ENCODE measurements at regions not wholly inside any gene's neighbourhood (a gene's known extent, or its start where the extent isn't known, plus 50 kb on each side); places are given as distances from the start of the nearest gene placed in this dataset.

DNA sequence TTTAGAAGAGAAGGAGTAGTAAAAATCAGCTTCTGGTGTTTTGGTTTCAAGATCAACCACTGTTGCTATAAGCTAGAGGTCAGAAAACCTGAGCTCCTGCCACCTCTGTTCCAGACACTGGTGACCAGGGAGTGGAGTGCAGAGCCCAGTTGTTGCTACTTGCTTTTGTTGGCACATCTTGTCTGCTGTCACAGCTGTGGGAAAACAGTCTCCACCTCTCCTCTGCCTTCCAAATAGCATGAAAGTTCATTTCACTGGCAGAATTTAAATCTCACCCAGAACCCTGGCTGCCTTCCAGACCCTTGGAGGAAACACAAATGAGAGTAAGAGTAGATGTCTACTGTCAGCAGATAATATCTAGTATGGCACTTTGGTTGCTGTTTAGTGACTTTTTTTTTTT lies 297.5 kb upstream of the KLF3 start:
- ChIA-PET POLR2A (ENCODE audit: partially characterized antibody) (no interaction called here), CTCF (ENCODE audit: partially characterized antibody) (no interaction called here)
- Histone ChIP-seq H2BK12ac (ENCODE audit: low read depth, low read length) (no peak overlapping the region), H4K8ac (ENCODE audit: extremely low read depth, insufficient read depth, low read length) (no peak overlapping the region), H4K5ac (ENCODE audit: insufficient read length, low read depth, low read length) (no peak overlapping the region), H3K23me2 (ENCODE audit: low read depth, low read length) (no peaks in the 10 kb centered on the region), H3K36me3 (ENCODE audit: control insufficient read depth in 2 of 4, insufficient read depth in 4 of 4, low read length in 3 of 4) (no peaks in the 10 kb centered on the region), H3K23ac (ENCODE audit: insufficient read length) (no peak overlapping the region), H2BK5ac (ENCODE audit: low read depth, low read length) (no peak overlapping the region), H3K79me1 (ENCODE audit: low read depth, low read length) (no peaks in the 10 kb centered on the region), H4K91ac (replicated peaks; ENCODE audit: insufficient read length, low read length) (no peak overlapping the region), H3K18ac (ENCODE audit: extremely low read depth, low read length) (no peak overlapping the region), H2AFZ (ENCODE audit: low read length) (no peak overlapping the region), H2BK20ac (ENCODE audit: low read length) (no peak overlapping the region), H3K4me1 (replicated peaks in 1 of 4; ENCODE audit: control insufficient read depth in 3 of 4, insufficient read depth in 4 of 4, low read length in 3 of 4) (no peaks in the 10 kb centered on the region), H3K4me3 (ENCODE audit: extremely low read depth in 1 of 4, insufficient read depth in 2 of 4, low read depth in 3 of 4, low read length in 4 of 4) (no peak overlapping the region), H3K9ac (replicated peaks in 1 of 4; ENCODE audit: extremely low read depth in 1 of 4, low read depth in 3 of 4, low read length in 3 of 4) (no peak overlapping the region), H3K27ac (ENCODE audit: low read depth, low read length) (no peak overlapping the region), H3K56ac (replicated peaks; ENCODE audit: insufficient read length, low read depth, low read length) (no peak overlapping the region), H3K9me3 (ENCODE audit: insufficient read depth in 2 of 2, low read depth in 1 of 2, low read length in 1 of 2) (no peaks in the 10 kb centered on the region; a peak in 1 of 4 replicates), H3K79me2 (ENCODE audit: control insufficient read depth in 1 of 2, insufficient read depth in 2 of 2, low read length in 2 of 2) (no peaks in the 10 kb centered on the region), H2BK15ac (ENCODE audit: low read length) (no peak overlapping the region), H2AK5ac (ENCODE audit: low read depth, low read length) (no peak overlapping the region), H4K20me1 (replicated peaks in 1 of 2; ENCODE audit: control insufficient read depth in 1 of 2, insufficient read depth in 2 of 2, low read length in 2 of 2) (no peaks in the 10 kb centered on the region), H3K4ac (replicated peaks; ENCODE audit: insufficient read length, low read depth, low read length) (no peak overlapping the region), H3K4me2 (ENCODE audit: insufficient read depth in 1 of 2, low read depth in 2 of 2, low read length in 2 of 2) (no peak overlapping the region), H3K14ac (ENCODE audit: insufficient read length) (no peak overlapping the region), H3K27me3 (replicated peaks in 1 of 4; ENCODE audit: control insufficient read depth in 3 of 4, extremely low read depth in 1 of 4, insufficient read depth in 3 of 4, low read length in 3 of 4) (no peaks in the 10 kb centered on the region), H2BK120ac (replicated peaks; ENCODE audit: low read depth, low read length) (no peak overlapping the region)
- FAIRE-seq: no peak
- DNase-seq (ENCODE audit: low read depth in 1 of 2, low spot score in 2 of 2): no peak
- TF ChIP-seq HDAC6 (IDR thresholded peaks at IDR 0.05; ENCODE audit: low read depth, low read length): no peak
- TF ChIP-seq, protein P1, sequence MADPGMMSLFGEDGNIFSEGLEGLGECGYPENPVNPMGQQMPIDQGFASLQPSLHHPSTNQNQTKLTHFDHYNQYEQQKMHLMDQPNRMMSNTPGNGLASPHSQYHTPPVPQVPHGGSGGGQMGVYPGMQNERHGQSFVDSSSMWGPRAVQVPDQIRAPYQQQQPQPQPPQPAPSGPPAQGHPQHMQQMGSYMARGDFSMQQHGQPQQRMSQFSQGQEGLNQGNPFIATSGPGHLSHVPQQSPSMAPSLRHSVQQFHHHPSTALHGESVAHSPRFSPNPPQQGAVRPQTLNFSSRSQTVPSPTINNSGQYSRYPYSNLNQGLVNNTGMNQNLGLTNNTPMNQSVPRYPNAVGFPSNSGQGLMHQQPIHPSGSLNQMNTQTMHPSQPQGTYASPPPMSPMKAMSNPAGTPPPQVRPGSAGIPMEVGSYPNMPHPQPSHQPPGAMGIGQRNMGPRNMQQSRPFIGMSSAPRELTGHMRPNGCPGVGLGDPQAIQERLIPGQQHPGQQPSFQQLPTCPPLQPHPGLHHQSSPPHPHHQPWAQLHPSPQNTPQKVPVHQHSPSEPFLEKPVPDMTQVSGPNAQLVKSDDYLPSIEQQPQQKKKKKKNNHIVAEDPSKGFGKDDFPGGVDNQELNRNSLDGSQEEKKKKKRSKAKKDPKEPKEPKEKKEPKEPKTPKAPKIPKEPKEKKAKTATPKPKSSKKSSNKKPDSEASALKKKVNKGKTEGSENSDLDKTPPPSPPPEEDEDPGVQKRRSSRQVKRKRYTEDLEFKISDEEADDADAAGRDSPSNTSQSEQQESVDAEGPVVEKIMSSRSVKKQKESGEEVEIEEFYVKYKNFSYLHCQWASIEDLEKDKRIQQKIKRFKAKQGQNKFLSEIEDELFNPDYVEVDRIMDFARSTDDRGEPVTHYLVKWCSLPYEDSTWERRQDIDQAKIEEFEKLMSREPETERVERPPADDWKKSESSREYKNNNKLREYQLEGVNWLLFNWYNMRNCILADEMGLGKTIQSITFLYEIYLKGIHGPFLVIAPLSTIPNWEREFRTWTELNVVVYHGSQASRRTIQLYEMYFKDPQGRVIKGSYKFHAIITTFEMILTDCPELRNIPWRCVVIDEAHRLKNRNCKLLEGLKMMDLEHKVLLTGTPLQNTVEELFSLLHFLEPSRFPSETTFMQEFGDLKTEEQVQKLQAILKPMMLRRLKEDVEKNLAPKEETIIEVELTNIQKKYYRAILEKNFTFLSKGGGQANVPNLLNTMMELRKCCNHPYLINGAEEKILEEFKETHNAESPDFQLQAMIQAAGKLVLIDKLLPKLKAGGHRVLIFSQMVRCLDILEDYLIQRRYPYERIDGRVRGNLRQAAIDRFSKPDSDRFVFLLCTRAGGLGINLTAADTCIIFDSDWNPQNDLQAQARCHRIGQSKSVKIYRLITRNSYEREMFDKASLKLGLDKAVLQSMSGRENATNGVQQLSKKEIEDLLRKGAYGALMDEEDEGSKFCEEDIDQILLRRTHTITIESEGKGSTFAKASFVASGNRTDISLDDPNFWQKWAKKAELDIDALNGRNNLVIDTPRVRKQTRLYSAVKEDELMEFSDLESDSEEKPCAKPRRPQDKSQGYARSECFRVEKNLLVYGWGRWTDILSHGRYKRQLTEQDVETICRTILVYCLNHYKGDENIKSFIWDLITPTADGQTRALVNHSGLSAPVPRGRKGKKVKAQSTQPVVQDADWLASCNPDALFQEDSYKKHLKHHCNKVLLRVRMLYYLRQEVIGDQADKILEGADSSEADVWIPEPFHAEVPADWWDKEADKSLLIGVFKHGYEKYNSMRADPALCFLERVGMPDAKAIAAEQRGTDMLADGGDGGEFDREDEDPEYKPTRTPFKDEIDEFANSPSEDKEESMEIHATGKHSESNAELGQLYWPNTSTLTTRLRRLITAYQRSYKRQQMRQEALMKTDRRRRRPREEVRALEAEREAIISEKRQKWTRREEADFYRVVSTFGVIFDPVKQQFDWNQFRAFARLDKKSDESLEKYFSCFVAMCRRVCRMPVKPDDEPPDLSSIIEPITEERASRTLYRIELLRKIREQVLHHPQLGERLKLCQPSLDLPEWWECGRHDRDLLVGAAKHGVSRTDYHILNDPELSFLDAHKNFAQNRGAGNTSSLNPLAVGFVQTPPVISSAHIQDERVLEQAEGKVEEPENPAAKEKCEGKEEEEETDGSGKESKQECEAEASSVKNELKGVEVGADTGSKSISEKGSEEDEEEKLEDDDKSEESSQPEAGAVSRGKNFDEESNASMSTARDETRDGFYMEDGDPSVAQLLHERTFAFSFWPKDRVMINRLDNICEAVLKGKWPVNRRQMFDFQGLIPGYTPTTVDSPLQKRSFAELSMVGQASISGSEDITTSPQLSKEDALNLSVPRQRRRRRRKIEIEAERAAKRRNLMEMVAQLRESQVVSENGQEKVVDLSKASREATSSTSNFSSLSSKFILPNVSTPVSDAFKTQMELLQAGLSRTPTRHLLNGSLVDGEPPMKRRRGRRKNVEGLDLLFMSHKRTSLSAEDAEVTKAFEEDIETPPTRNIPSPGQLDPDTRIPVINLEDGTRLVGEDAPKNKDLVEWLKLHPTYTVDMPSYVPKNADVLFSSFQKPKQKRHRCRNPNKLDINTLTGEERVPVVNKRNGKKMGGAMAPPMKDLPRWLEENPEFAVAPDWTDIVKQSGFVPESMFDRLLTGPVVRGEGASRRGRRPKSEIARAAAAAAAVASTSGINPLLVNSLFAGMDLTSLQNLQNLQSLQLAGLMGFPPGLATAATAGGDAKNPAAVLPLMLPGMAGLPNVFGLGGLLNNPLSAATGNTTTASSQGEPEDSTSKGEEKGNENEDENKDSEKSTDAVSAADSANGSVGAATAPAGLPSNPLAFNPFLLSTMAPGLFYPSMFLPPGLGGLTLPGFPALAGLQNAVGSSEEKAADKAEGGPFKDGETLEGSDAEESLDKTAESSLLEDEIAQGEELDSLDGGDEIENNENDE (IDR thresholded peaks at IDR 0.05; ENCODE audit: insufficient replicate concordance, low read length): no peak
